WERI-Rb-1 (cell line): ENCODE measurements at regions not wholly inside any gene's neighbourhood (a gene's known extent, or its start where the extent isn't known, plus 50 kb on each side); places are given as distances from the start of the nearest gene placed in this dataset.

ENCODE experiments used
- DNase-seq: peaks from one replicate; pipeline ENCODE4 v3.0.0-alpha.2; 2020
- H3K27ac ChIP-seq: fragments of 250-450 bp; sonication (Bioruptor Pico); 2 replicates; pipeline ENCODE4 v1.5.1; 2020; ENCODE audit warnings: mild to moderate bottlenecking, moderate library complexity
- H3K27me3 ChIP-seq: fragments of 250-450 bp; sonication (Bioruptor Pico); 2 replicates; pipeline ENCODE4 v1.5.1; 2021; ENCODE audit warnings: mild to moderate bottlenecking, low read depth, moderate library complexity; ENCODE audit not compliant: insufficient read depth, severe bottlenecking
- H3K36me3 ChIP-seq: fragments of 250-450 bp; sonication (Bioruptor Pico); 2 replicates; pipeline ENCODE4 v1.5.1; 2020; ENCODE audit warnings: mild to moderate bottlenecking, moderate library complexity
- H3K4me3 ChIP-seq: 2 replicates; pipeline ENCODE4 v1.5.1; 2011; ENCODE audit warnings: low read depth, mild to moderate bottlenecking, control low read depth, low read length
- H3K9me3 ChIP-seq: fragments of 250-450 bp; sonication (Bioruptor Pico); 2 replicates; pipeline ENCODE4 v1.5.1; 2021; ENCODE audit warnings: mild to moderate bottlenecking, moderate library complexity; ENCODE audit not compliant: severe bottlenecking
- TF ChIP-seq, protein P1 (sequence below): IDR thresholded peaks from 2 replicates; pipeline ENCODE4 v1.5.1; 2011; ENCODE audit warnings: low read depth, mild to moderate bottlenecking, control low read depth, inconsistent platforms, low read length

- TF ChIP-seq, protein P1, sequence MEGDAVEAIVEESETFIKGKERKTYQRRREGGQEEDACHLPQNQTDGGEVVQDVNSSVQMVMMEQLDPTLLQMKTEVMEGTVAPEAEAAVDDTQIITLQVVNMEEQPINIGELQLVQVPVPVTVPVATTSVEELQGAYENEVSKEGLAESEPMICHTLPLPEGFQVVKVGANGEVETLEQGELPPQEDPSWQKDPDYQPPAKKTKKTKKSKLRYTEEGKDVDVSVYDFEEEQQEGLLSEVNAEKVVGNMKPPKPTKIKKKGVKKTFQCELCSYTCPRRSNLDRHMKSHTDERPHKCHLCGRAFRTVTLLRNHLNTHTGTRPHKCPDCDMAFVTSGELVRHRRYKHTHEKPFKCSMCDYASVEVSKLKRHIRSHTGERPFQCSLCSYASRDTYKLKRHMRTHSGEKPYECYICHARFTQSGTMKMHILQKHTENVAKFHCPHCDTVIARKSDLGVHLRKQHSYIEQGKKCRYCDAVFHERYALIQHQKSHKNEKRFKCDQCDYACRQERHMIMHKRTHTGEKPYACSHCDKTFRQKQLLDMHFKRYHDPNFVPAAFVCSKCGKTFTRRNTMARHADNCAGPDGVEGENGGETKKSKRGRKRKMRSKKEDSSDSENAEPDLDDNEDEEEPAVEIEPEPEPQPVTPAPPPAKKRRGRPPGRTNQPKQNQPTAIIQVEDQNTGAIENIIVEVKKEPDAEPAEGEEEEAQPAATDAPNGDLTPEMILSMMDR, result no peak
- H3K27ac ChIP-seq, result no peak overlapping the region
- no peaks in the 10 kb centered on the region for H3K36me3 ChIP-seq
- no peaks in the 10 kb centered on the region for H3K27me3 ChIP-seq
- no peaks in the 10 kb centered on the region for H3K9me3 ChIP-seq
- no peak overlapping the region for H3K4me3 ChIP-seq
- DNase-seq, result no peak
Measured at GRCh38 chr2:12479065-12479601, 237.6 kb upstream of the TRIB2 start.

DNA sequence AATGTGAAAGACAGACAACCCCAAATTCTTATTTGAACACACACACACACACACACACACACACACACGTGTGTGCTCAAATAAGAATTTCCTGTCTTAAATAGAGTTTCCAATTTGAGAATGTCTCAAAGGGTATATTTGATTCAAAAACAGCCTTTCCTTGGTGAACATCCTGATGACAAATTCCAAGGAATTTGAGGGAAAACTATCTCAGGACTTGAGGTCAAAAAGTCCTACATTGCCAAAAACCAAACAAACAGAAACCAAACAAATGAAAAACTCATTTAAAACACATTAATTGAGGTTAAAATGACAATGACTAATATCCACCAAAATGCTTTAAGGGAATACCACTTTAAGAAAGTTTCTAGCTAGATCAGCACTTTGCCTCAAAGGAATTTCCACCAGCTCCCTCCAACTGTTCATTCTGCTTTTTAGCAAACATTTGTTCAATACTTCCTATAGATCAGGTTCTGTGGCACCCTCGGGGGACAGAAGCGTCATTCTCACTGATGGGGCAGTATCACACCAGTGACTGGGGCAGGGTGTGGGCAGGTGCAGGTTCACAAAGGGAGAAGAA, 232.1 kb upstream of the TRIB2 start:
- Histone ChIP-seq H3K4me3 (no peak overlapping the region), H3K36me3 (no peaks in the 10 kb centered on the region), H3K9me3 (no peaks in the 10 kb centered on the region), H3K27me3 (no peaks in the 10 kb centered on the region), H3K27ac (no peak overlapping the region)
- TF ChIP-seq, protein P1, result no peak
- DNase-seq, result no peak

GRCh38 chr2:12486205-12487118, 230.3 kb upstream of the TRIB2 start:
- H3K27me3 ChIP-seq, result no peaks in the 10 kb centered on the region
- H3K9me3 ChIP-seq, result no peaks in the 10 kb centered on the region
- H3K4me3 ChIP-seq, result no peak overlapping the region
- H3K36me3 ChIP-seq, result no peaks in the 10 kb centered on the region
- no peak overlapping the region for H3K27ac ChIP-seq
- DNase-seq, result no peak
- TF ChIP-seq, protein P1, result no peak

GRCh38 chr2:12487253-12488004, 229.3 kb upstream of the TRIB2 start:
- H3K4me3 ChIP-seq, result no peak overlapping the region
- DNase-seq, result no peak
- H3K9me3 ChIP-seq, result no peaks in the 10 kb centered on the region
- H3K27me3 ChIP-seq, result no peaks in the 10 kb centered on the region
- TF ChIP-seq, protein P1, result no peak
- no peaks in the 10 kb centered on the region for H3K36me3 ChIP-seq
- no peak overlapping the region for H3K27ac ChIP-seq

GRCh38 chr2:12488352-12489318, 228.1 kb upstream of the TRIB2 start:
- no peaks in the 10 kb centered on the region for H3K27me3 ChIP-seq
- no peaks in the 10 kb centered on the region for H3K36me3 ChIP-seq
- no peaks in the 10 kb centered on the region for H3K9me3 ChIP-seq
- no peak overlapping the region for H3K27ac ChIP-seq
- TF ChIP-seq, protein P1, result no peak
- no peak overlapping the region for H3K4me3 ChIP-seq
- DNase-seq, result no peak
